Stimulated activated naive CD4-positive, alpha-beta T cell (primary cell): ENCODE measurements at regions not wholly inside any gene's neighbourhood (a gene's known extent, or its start where the extent isn't known, plus 50 kb on each side); places are given as distances from the start of the nearest gene placed in this dataset.

ENCODE experiments used
- DNase-seq, 6 experiments: peaks; one replicate each; lab custom pipeline; 2025; lab: John Stamatoyannopoulos, UW

- DNase-seq: no peak
Measured at GRCh38 chr2:106709229-106709628, 176.7 kb downstream of the ST6GAL2 start.

GRCh38 chr2:106719222-106719621, 166.7 kb downstream of the ST6GAL2 start:
- DNase-seq: no peak

GRCh38 chr2:106720026-106720425, 165.9 kb downstream of the ST6GAL2 start:
- no peak for DNase-seq

DNA sequence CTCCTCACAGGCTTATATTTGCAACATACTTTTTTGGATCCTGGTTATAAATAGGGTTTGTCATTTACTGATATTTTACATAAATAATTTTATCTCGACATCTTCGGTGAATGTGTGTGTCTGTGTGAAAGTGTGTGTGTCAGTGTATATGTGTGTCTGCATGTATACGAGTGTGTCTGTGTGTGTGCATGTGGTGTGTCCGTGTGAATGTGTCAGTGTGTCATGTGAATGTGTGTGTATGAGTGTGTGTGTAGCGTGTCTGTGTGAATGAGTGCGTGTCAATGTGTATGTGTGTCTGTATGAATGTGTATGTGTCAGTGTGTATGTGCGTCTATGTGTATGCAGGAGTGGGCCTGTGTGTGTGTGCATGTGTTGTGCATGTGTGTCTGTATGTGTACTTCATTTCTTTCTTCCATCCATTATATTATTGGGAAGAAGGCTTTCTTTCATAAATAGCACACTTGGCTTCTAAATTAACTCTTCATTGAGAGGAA, 161.6 kb downstream of the ST6GAL2 start:
- DNase-seq: no peak

- DNase-seq: no peak
Measured at GRCh38 chr2:106734165-106734564, 151.8 kb downstream of the ST6GAL2 start.

DNA sequence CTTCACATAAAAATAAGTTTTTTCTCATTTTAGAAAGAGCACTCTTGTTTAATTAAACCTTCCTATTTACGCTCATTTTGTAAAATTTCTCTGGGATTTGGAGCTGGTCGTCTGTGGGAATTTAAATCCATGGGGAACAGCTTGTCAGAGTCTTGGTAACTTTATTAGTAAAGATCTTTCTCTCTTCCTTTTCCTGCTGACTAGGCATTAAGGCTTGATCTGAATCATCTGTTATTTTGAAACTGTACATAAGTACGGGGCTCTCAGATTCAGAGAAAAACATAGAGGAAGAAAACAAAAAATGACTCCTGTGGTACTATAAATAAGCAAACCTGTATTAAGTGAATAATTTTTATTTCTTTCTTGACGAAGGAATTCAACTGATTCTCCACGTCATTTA, 150.2 kb downstream of the ST6GAL2 start:
- DNase-seq: no peak

- DNase-seq: no peak
Measured at GRCh38 chr2:106736221-106736620, 149.7 kb downstream of the ST6GAL2 start.

- no peak for DNase-seq
Measured at GRCh38 chr2:106745468-106745867, 140.5 kb downstream of the ST6GAL2 start.

- DNase-seq: no peak
Measured at GRCh38 chr2:106749823-106750222, 136.1 kb downstream of the ST6GAL2 start.
